Fibroblast of skin of left quadriceps (primary cell): ENCODE measurements at regions not wholly inside any gene's neighbourhood (a gene's known extent, or its start where the extent isn't known, plus 50 kb on each side); places are given as distances from the start of the nearest gene placed in this dataset.

Experiments
- DNase-seq, 2 experiments: peaks; one replicate each; pipeline ENCODE4 v3.0.0-alpha.2; 2013; ENCODE audit warnings: low read depth in 2 of 2

DNA sequence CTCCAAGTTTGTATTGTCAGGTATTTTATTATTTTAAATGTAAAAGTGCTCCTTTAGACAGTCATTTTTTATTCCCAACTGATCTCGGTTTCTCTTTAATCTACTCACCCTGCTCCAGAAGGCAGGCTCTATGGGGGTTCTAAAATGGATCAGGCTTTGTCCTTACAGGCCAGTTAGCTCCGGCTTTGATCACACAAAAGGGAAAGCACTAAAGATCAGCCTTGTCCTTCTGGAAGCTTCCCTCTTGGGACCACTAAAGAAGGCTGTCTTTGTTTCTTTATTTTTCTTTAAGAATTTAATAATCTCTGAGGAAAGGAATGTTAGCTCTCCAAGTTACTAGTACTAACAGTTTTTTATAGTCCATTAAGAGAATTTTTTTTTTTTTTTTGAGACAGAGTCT is 560.5 kb upstream of the ZNF717 start:
- no peak for DNase-seq

DNA sequence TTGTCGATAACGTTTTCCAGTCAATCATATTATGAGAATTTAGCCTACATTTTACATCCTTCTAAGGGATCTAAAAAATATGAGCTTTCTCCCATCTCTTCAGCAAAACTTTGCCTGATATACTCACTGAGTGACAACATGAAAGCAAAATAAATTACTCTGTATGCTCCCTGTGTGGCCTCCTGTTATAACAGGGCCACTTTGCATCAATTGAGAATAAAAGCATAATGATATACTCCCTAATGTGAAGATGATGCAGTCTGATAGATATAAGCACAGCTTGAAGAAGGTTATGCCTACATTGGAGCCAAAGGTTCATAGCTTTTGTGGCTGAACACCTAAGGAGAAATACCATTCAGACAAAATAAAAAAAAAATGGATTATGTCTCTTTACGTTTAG is 561.3 kb upstream of the ZNF717 start:
- no peak for DNase-seq

DNA sequence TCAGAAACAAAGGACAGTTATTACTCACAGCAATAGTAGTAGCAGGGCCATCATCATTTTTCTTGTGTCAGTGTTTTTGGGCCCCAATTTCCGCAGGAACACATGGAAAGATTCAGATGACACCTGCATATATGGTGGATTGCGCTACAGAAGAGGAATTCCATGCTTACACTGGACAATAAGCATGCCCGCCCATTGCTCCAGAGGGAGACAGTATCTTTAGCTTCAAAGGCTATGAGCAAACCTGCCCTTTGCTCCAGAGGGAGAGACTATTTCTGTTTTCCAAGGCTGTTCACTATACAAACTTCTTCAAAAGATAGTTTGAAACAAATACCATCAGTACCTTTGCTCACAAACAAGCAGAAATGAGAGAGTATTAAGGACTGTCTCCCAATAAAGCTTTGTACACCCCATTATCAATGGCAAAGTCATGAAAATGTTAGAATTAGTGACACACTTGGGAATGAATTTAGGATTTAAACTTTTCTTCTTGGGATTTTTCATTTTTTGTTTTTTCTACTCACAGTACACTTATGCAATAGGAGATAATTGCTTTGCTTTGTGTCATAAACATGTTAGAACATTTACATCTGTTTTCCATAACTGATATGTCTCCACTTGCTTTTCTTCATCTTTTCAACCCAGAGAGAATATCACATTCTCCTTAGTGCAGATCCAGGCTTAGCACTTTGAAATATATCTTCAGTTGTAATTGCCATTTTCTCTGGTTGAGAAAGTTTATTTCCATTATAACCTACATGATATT is 564.5 kb upstream of the ZNF717 start:
- DNase-seq: no peak

DNA sequence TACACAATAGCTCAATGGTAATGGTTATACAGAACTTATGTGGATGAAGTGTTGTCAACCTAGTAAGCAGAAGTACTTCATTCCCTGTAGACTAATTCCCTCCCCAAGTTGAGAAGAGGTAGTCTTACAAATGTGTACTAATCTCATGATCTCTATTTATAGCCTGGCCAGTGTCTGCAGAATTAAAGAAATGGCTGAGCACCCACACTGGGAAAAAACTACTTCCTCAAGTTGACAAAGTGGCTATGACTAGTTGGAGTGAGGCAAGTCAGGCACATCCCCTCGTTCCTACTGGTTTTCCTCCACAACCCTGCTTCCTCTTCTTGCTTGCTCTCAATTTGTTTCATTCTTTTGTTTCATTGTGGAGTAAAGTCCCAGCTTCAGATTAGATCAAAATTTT is 566.7 kb upstream of the ZNF717 start:
- DNase-seq: no peak

DNA sequence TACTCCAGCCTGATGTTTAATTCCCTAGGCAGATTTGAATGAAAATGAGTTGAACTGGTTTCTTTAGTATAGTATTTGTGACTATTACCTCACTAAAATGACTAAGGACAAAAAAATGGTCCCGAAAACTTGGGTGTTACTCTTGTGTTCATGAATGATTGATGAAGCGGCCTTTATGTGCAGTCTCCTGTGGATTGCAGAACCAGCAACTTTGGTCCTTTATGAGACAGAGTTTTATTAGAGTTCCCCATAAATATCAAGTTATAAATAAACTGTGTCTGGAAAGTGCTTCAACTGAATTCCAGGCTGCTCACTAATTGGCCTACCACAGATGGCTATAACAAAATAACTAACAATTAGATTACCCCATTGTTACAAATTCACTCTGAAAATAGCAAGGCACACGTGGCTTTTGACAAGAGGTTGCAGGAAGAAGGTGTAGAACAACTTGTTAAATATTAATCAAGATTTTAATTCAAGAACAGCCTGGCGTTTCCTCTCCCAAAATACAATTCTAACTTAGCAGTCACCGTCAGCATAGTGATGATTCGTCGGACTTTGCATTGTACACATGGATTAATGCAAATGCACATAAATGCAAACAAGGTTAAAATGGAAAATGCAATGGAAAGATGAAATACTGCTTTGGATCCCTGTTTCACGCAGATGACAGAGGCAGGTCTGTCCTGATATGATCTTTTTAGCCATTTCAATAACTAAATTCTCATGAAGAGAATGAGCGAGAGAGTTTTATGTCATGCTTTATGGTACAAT is 567.3 kb upstream of the ZNF717 start:
- DNase-seq: no peak

DNA sequence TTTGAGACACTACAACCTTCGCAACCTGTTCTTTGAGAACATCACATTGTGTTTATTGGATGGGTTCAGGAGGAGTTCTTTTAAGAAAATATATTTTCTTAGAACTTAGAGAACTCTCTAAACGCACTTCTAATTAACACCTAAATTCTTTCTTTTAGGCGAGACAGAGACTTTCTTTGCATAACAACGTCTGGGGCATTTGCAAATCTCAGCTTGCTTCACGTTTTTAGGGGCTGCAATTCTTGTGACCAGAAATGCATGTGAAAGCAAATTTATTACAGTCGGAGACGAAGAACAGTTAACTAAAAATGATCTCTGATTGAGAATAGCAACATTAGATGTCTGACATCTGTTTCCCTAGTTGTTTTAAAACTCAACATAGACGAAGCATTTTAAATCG is 568.3 kb upstream of the ZNF717 start:
- no peak for DNase-seq

DNA sequence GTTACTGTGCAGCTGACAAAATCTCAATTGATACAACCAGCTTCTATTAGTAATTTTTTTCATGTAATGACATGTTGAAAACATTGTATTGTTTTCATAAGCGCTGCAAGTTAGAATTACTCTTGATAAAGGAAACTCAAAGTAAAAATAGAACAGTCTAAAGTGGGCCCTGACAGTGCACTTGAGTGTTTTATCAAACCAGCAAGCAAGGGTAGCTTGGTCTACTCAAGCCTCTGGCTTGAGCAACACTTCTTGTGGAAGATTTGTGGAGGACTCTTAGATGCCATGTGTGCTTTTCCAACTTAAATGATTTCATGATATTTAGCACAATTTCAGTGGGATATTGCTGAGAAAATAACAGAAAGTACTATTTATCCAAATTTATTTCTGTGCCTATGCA is 575.7 kb upstream of the ZNF717 start:
- DNase-seq: no peak

DNA sequence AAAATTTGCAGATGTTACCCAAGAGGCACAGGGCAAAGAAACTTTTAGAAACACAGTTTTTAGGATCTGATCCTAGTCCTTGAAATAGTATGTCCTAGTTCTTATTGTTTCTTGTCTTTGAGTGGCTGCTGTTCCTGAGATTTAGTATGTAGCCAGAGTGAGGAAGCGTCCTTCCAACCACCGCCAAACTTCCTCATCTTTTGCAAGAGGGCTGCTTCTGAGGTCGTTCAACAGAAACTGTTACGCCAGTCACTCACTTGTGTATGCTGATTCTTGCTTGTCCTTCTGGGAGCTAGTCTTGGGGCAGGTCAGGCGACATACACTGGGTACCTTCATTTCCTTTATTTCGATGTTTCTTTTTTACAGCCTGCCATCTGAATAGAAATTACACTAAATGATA is 577.3 kb upstream of the ZNF717 start:
- no peak for DNase-seq

DNA sequence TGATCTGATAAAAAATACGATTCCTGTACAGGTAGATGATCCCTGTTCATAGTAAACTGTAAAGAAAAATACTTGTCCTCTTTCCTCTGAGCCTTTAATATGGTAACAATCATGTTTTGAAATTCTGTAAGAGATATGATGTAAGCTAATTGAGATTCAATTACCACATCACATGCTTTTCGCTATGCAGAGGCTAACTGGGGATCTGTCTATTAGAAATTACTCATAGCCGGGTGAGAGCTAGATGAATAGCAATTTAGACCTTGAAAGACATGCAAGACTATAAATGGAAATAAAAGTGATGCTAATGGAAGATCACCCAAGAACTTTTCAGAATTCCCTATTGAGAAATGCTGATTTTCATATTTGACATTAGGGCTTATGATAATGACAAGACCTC is 579.9 kb upstream of the ZNF717 start:
- no peak for DNase-seq

DNA sequence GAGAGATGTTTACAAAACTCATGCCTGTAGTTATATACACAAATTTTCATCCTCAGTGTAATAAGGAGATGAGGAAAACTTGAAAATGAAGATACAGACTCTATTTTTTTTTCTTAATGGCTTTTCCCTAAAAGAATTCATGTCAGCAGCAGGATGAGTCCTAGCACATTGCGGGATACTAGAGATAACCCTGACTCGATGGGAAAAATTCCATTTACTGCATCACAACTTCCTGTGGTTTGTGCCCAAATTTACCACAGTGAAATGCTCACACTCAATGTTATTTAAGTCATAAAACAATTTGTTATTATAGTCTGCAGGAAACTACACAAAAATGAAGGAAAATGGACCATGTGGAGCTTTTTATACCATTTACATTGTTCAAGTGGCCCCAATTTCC is 581.9 kb upstream of the ZNF717 start:
- DNase-seq: peak; percentile 31 to 32

DNA sequence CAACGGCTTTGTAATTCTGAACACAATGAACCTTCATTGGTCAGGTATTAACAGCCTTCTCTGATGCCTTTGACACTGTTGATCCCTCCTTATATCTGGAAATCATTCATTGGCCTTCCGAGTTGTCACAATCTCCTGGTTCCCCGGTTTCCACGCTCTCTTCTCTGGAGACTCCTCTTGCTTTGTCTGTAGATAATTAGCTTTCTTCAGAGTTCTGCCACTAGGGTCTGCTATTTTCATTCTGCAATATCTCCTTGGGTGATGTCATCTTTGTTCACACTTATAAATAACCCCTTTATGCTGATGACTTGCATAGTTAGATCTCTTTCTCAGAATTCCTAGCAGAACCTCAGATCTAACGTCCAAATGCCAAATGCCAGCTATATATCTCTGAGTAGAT is 583.8 kb upstream of the ZNF717 start:
- DNase-seq: peak; percentile 4 to 6

DNA sequence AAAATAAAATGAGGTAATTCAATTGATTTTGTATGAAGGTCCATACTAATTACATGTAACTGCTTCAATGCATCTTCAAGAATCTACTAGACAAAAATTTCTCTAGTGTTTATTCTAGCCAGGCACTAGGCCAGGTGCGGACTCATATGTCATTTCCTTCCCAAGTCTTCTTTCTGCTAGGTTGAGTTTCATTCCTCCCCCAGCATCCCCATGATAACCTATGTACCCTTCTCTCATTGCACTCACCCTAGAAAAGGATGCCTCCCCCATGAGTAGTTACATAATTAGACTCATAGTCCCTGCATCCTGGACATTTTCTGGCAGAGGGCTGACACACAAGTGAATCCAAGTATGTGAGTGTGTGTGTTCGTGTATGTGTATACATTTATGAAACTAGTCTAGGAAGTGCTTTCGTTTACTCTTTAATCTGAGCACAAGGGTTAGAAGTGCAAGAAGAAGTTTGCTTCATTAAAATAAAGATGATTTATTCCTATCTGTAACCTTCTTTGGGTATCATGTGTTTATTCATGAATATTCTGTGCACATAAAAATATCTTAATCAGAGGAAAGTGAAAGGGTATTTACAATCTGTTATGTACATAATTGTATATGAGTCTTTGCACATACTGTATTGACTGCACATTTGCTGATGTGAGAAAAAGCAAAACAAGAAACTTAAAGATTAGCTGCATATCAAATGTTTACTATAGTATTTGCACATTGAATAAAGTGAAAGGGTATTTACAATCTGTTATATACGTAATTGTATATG is 585.6 kb upstream of the ZNF717 start:
- DNase-seq: no peak

DNA sequence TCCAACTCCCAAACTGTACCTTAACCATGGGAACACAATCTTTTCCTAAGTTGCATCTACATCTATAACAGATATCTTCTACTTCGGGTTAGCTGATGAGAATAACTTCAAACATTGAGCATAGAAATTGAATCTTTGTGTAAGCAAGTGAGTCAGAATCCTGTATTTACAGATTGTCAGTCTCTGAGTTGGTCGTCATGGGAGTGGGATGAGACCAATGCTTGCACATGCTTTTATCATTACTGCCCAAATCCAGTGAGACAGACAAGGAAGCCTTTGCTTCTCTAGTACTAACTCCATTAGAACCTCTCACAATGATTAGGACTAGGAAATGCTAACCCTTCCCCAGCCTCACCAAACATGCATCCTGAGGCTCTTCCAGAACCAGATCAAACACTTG is 587.1 kb upstream of the ZNF717 start:
- no peak for DNase-seq

DNA sequence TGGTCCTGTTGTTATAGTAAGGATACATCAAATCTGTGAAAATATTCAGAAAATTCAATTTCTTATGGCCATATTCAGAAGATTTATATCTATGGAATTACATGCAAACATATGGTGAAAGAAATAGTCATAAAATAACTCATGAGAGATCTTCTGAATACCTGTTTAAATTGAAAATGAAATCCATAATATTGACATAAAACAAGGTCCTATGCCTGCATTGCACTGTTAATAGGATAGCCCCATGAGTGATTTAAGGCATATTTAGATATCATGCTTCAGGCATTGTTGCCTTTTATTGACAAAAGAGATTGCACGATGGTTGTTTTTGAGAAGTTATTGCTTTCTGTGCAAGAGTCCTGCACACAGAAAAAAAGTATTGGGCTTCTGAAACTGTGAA is 591.7 kb upstream of the ZNF717 start:
- DNase-seq: no peak

DNA sequence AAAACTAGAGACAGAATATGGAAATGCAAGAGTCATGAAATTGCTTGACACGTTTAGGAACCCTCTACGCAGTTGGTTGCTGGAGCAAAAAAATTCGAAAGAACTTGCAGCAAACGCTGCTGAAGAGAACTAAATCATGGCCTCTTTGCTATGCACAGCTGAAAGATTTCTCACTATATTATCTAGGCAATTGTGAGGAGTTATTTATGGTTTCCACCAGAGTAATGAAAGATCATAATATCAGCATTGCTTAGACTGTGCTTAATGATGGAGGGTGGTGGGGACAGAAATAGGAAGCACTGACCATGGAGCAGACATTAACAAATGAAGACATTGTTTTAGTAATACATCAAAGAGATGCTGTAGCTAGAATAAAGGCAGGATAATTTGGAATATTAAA is 593.4 kb upstream of the ZNF717 start:
- no peak for DNase-seq

DNA sequence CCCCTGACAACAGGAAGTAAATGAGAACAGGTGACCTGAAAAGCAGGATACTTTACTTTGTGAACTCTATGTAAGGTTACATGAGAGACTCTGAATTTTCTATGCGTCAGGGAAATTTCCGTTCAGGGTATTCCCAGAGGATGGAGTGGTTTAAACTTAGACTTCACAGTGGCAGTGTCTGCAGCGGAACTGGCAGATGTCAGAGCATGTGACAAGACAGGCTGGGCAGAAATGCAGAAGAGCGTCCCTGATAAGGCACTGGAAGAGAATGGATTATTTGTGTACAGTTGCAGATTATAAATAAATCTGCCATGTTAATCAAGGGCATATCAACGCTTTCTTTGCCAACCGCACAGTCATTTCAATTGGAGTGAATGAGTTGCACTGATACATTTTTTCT is 598.4 kb upstream of the ZNF717 start:
- DNase-seq: no peak

DNA sequence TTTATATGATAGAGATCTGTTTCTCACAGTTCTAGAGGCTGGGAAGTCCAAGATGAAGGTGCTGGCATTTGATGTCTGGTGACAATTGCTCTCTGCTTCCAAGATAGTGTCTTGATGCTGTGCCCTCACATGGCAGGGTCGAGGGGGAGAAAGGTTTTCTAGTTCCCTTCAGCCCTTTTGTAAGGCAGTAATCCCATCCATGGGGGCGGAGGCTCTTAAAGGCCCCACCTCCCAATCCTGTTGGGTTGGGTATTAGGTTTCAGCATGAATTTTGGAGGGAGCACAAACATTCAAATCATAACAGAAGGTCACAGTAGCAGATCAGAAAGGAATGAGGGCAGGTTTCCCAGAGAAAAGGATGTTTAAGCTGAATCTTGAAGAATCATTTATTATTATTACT is 601.7 kb upstream of the ZNF717 start:
- no peak for DNase-seq

DNA sequence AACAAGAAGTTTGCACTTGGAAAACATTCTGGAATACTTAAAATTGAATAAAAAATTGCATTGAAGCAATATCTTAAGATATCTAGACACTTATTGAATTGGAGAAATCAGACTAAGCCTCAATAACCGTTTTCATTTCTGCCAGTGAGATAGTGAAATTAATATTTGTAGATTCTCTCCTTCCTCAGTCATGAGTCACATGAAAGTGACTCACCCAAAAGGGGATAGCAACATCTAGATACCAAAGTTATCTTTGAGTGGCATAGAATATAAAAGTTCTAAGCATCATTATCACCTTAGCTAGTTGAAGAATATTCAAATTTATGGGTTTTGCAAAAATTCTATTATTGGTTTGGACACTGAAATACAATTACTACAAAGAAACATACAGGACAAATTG is 614.8 kb upstream of the ZNF717 start:
- no peak for DNase-seq

DNA sequence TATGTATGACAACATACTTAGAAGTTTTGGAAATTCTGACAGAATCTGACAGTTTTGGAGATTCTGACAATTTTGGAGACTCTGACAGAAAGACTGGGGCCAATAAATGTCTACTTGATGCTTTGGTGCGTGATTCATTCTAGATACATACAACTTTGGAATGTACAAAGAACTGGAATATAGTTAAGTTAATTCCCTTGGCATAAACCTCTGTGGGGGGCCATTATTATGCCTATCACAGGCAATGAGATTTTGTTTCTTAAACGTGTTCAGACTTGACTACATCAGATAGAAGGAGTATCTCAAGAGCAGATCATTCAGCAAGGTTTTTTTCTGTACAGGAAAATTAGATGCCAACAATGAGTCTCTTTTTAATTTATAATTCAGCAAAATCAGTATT is 617.6 kb upstream of the ZNF717 start:
- DNase-seq: no peak

DNA sequence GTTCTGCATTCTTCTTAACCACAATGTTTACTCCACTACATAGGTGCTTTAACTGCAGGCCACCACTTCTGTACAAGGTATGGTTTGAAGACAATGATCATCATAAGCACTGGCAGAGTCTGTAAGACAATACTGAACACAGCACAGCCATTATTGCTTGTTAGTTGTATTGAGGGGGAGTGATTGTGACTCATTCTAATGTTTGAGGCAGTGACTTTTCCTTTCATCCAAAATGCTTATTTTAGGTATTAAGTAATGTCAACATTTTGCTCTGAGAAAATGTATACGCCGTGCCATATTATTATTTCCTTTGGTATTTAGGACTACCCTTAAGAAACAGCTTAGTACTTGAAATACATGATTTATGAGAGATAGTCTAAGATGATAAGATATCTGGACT is 618.2 kb upstream of the ZNF717 start:
- DNase-seq: peak in 1 of 2 experiments; percentile 6

DNA sequence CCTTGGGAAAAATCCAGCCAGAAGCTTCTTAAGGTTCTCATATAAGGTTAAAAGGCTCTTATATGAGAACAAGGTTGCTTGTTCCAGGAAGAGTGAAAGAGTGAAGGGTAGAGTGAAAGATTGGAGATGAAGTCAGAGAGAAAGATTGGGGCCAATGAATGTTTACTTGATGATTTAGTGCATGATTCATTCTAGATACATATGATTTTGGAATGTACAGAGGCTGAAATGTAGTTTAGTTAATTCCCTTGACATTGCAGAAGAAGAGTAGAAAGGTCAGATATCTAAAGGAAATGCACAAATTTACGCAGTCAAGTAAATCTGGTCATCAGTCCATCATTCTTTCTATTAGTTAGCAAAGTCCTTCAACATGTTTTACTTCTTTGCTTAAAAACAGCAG is 619.8 kb upstream of the ZNF717 start:
- peak in 1 of 2 experiments; percentile 11 for DNase-seq

DNA sequence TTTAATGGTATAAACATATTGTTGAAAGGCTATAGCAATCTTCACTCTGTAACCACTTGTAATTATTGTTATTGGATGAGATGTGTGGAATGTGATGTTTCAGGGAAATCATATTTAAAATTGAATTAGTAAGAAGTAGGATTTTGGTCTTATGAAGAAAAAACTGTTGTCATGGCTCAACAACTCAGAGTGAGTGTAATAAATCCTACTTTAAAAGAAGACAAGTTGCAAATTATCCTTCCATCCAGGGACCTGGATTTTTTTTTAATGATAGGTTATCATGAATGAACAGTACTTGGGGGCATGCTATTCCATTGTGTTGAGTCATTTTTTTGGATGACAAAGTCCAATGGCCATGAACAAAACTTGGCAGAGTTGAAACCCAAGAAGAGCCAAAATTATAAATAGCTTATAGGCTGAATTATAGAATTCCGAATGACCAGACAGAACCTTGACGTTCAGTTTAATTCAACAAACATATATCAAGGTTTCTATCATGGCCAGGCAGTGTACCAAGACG is 625.5 kb upstream of the ZNF717 start:
- DNase-seq: peak in 1 of 2 experiments; percentile 9
